Keratinocyte (primary cell): ENCODE measurements at regions not wholly inside any gene's neighbourhood (a gene's known extent, or its start where the extent isn't known, plus 50 kb on each side); places are given as distances from the start of the nearest gene placed in this dataset.

ENCODE experiments used
- CTCF ChIP-seq, 3 experiments: IDR thresholded peaks in 1 of 3; conservative IDR thresholded peaks in 1 of 3; optimal IDR thresholded peaks in 1 of 3; 2 replicates in 2 of 3; 3 replicates in 1 of 3; pipeline versions ENCODE3 to v1.5.1; 2011; ENCODE audit warnings: low read length in 3 of 3, mild to moderate bottlenecking in 3 of 3, moderate library complexity in 2 of 3, control low read depth in 1 of 3, inconsistent platforms in 1 of 3; ENCODE audit not compliant: insufficient read depth in 2 of 3; ENCODE audit errors: extremely low read depth in 1 of 3
- EZH2 ChIP-seq: IDR thresholded peaks from one replicate; pipeline ENCODE4 v1.6.1; 2012; ENCODE audit warnings: inconsistent platforms, mild to moderate bottlenecking, low read length, moderate library complexity

- TF ChIP-seq CTCF (optimal IDR thresholded peaks at IDR 0.05 in 1 of 3, IDR thresholded peaks at IDR 0.05 in 1 of 3, conservative IDR thresholded peaks at IDR 0.05 in 1 of 3; ENCODE audit: extremely low read depth in 1 of 3, insufficient read depth in 2 of 3, low read length in 3 of 3) (no peak), EZH2 (no peak)
These were observed 543.7 kb upstream of the SGCD start for GRCh38 chr5:155783246-155783645.
